Bronchial epithelial cell (primary cell): ENCODE measurements at regions not wholly inside any gene's neighbourhood (a gene's known extent, or its start where the extent isn't known, plus 50 kb on each side); places are given as distances from the start of the nearest gene placed in this dataset.
"Not testable (repeated sequence)": the region's sequence is repeated elsewhere in the genome, so short reads cannot be mapped to it uniquely, and the experiment has no call there.

Experiments
- DNase-seq: peaks from one replicate; pipeline ENCODE4 v3.0.0-alpha.2; 2010; ENCODE audit warnings: low read depth
- FAIRE-seq: peaks from 2 replicates; lab custom pipeline; 2011; peaks lifted over from hg19 to GRCh38; lab: Jason Lieb, UNC
- H3K27me3 ChIP-seq: 2 replicates; pipeline ENCODE4 v1.5.1; 2011; ENCODE audit warnings: low read length; ENCODE audit not compliant: control insufficient read depth, insufficient read depth
- H3K36me3 ChIP-seq: 2 replicates; pipeline ENCODE4 v1.5.1; 2011; ENCODE audit warnings: low read length; ENCODE audit not compliant: control insufficient read depth, insufficient read depth
- H3K4me3 ChIP-seq: 2 replicates; pipeline ENCODE4 v1.5.1; 2011; ENCODE audit warnings: mild to moderate bottlenecking, low read depth, low read length, control low read depth
- TF ChIP-seq, protein P1 (sequence below): IDR thresholded peaks from 2 replicates; pipeline ENCODE4 v1.5.1; 2011; ENCODE audit warnings: mild to moderate bottlenecking, moderate library complexity, low read length, control low read depth, inconsistent platforms; ENCODE audit not compliant: insufficient read depth, severe bottlenecking

DNA sequence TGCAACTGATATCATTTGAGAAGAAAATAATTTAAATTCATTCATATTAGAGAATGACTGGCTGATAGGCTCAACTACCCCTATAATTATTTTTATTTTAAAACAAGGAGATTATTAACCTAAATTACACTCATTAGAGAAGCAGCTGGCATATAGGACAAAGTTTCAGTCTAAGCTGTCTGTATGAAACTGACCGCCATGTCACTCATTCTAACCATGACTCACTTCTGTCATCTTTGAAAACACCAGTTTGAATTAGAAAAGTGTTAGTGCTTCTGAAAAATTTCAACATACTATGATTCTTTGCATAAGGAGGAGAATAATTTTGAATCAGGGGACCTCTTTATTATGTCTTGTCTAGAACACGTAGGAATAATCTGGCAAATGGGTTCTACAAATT is 1058.5 kb downstream of the ROBO2 start:
- Histone ChIP-seq H3K4me3 (no peak overlapping the region), H3K36me3 (no peaks in the 10 kb centered on the region), H3K27me3 (no peaks in the 10 kb centered on the region)
- TF ChIP-seq, protein P1, sequence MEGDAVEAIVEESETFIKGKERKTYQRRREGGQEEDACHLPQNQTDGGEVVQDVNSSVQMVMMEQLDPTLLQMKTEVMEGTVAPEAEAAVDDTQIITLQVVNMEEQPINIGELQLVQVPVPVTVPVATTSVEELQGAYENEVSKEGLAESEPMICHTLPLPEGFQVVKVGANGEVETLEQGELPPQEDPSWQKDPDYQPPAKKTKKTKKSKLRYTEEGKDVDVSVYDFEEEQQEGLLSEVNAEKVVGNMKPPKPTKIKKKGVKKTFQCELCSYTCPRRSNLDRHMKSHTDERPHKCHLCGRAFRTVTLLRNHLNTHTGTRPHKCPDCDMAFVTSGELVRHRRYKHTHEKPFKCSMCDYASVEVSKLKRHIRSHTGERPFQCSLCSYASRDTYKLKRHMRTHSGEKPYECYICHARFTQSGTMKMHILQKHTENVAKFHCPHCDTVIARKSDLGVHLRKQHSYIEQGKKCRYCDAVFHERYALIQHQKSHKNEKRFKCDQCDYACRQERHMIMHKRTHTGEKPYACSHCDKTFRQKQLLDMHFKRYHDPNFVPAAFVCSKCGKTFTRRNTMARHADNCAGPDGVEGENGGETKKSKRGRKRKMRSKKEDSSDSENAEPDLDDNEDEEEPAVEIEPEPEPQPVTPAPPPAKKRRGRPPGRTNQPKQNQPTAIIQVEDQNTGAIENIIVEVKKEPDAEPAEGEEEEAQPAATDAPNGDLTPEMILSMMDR, result no peak
- DNase-seq (no peak), FAIRE-seq (no peak)

DNA sequence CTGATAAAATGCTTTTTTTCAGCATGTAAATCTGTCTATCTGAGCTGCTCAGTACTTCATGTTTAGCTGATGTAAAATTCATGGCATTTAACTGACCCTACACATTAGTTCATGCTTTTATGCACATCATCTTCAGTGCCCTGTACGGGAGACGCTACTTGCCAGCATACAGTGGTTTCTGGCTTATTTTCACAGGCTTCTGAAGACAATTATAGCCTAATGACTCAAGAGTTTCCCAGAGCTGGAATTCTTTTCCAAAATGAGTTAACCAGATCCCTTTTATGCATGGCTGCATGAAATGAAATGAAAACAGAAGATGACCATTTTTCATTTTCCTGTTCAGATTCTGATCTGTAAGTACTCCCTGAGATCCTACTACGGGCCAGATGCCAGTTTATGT is 1061.5 kb downstream of the ROBO2 start:
- H3K36me3 ChIP-seq, result no peaks in the 10 kb centered on the region
- no peak for DNase-seq

DNA sequence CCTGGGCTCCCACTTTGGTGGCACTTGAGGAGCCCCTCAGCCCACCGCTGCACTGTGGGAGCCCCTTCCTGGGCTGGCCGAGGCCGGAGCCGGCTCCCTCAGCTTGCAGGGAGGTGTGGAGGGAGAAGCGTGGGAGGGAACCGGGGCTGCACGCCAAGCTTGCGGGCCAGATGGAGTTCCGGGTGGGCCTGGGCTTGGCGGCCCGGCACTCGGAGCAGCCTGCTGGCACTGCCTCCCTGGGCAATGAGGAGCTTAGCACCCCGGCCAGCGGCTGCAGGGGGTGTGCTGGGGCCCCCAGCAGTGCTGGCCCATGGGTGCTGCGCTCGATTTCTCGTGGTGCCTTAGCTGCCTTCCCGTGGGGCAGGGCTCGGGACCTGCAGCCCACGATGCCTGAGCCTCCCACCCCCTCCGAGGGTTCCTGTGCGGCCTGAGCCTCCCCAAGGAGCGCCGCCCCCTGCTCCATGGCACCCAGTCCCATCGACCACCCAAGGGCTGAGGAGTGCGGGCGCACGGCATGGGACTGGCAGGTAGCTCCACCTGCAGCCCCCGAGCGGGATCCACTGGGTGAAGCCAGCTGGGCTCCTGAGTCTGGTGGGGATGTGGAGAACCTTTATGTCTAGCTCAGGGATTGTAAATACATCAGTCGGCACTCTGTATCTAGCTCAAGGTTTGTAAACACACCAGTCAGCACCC is 1068.5 kb downstream of the ROBO2 start:
- not testable (repeated sequence) for DNase-seq, H3K36me3 ChIP-seq, FAIRE-seq, H3K27me3 ChIP-seq, H3K4me3 ChIP-seq

More for the DNA sequence above, 1061.5 kb downstream of the ROBO2 start:
- Histone ChIP-seq H3K27me3 (no peaks in the 10 kb centered on the region), H3K4me3 (no peak overlapping the region)
- TF ChIP-seq, protein P1, result no peak
- FAIRE-seq, result no peak

DNA sequence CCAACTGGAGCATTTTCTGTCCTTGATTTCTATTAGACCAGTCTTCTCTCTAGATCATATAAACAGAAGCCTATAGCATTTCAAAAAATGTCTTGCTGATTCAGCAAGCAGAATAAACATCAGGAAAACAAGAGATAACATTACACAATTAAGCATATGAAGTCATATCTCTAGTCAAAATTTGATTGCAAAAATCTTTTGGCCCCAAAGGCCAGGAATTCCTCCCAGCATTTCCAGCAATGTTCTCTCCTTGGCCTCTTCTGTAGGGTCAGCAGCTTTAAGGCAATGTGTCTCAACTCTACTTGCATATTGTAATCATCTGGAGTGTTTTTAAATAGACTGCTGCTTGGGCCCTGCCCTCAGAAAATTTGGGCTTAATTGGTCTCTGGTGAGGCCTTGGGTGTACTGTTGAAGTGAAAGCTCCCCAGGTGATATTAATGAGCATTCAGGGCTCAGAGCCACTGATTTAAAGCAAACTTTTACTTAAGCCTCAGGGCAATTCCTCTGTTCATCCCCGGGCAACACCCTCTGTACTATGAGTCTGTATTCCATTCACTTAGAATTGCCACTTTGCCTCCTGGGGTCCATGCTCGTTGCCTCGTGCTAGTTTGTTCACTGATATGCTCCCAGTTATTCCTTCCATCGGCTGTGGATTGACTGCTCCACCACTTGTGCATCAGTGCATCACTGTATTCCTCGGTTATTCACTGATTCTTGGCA is 1072.6 kb downstream of the ROBO2 start:
- Histone ChIP-seq H3K36me3 (no peaks in the 10 kb centered on the region), H3K27me3 (no peaks in the 10 kb centered on the region), H3K4me3 (no peak overlapping the region)
- FAIRE-seq (no peak), DNase-seq (peak; percentile 3)
- TF ChIP-seq, protein P1, result no peak

DNA sequence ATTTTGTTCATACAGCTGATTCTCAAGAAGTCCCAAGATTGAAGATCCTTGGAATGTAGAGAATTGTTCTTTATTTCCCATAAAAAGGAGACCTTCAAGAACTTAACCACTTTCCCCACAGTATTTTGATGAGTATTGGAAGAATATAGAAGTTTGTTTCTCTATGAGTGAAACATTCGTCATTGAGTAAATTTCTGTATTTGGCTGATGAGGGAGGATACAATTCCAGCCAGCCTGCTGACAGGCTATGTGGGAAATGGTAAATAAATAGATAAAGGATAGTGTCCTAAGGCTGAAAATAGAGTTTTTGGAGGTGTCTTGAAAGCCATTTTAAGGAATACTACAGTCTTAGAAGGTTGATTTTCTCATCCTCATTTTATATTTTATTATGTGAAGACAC is 1076.1 kb downstream of the ROBO2 start:
- TF ChIP-seq, protein P1, result no peak
- Histone ChIP-seq H3K36me3 (no peaks in the 10 kb centered on the region), H3K27me3 (no peaks in the 10 kb centered on the region), H3K4me3 (no peak overlapping the region)
- no peak for FAIRE-seq
- DNase-seq, result no peak

DNA sequence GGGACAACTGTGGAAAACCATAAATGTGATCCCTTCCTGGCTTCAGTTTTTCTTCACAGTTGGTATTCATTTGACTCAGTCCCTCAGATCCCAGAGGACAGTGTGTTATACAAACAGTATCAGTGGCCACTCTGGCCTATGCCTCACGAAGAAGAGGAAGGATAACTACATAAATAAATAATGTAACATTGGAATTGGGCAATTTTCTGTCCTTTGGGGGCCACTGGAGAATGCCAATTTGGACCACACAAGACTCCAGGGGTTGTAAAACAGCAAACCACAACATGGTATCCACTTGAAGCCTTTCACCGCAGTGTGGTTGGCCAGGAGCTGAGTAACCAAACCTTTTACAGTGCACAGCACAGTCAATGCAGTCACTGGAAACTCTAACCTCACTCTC is 1077.0 kb downstream of the ROBO2 start:
- Histone ChIP-seq H3K4me3 (no peak overlapping the region), H3K27me3 (no peaks in the 10 kb centered on the region), H3K36me3 (no peaks in the 10 kb centered on the region)
- DNase-seq, result no peak
- TF ChIP-seq, protein P1, result no peak
- FAIRE-seq, result no peak
